ENCODE measurements at regions not wholly inside any gene's neighbourhood (a gene's known extent, or its start where the extent isn't known, plus 50 kb on each side); places are given as distances from the start of the nearest gene placed in this dataset.

DNA sequence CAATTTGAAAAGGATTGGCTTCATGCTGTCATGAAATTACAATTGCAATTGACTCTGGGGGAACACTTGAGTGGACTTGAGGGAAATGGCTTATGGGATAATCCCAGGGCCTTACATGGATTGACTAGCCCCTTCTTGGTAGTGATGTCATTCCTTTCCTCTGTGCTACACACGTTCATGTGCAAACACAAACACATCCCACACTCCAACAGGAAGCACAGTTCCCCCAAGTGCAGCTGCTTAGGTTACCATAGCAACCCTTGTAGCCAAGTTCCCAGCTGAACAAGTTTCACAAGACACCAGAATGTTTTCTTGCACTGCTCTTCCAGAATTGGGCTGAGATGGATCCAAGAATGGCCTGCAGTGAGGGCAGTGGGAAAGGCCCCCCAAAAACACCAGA is 217.0 kb downstream of the ZNF621 start:
- Histone ChIP-seq H3K4me2 (ENCODE audit: insufficient read depth, insufficient read length, low read length) (no peak overlapping the region), H3T11ph (ENCODE audit: low read length) (no peak overlapping the region), H3K4me1 (ENCODE audit: insufficient read depth, low read length) (no peaks in the 10 kb centered on the region), H3K27me3 (ENCODE audit: insufficient read depth, low read length) (no peaks in the 10 kb centered on the region), H4K8ac (replicated peaks; ENCODE audit: insufficient read length, low read depth, low read length) (no peak overlapping the region), H3K23ac (ENCODE audit: insufficient read length, low read depth, low read length) (no peak overlapping the region), H2AFZ (ENCODE audit: low read length) (no peak overlapping the region), H3K9me3 (ENCODE audit: control insufficient read depth, low read depth, low read length) (no peaks in the 10 kb centered on the region), H2BK120ac (ENCODE audit: low read depth, low read length, poor library complexity, severe bottlenecking) (no peak overlapping the region), H4K91ac (ENCODE audit: insufficient read length, low read depth, low read length) (no peak overlapping the region), H3K14ac (ENCODE audit: insufficient read depth, low read length) (no peak overlapping the region), H2BK12ac (ENCODE audit: insufficient read length, low read depth, low read length) (no peak overlapping the region), H2BK5ac (ENCODE audit: insufficient read length, low read length) (no peak overlapping the region), H4K5ac (ENCODE audit: insufficient read length, low read depth, low read length) (no peak overlapping the region), H3K27ac (ENCODE audit: insufficient read length, low read depth, low read length) (no peak overlapping the region), H2AK5ac (ENCODE audit: insufficient read length, low read length) (no peak overlapping the region), H2BK15ac (ENCODE audit: low read depth, low read length) (no peak overlapping the region), H3K79me2 (ENCODE audit: insufficient read depth, low read length) (no peaks in the 10 kb centered on the region), H3K9ac (ENCODE audit: extremely low read depth, insufficient read length, low read length) (no peak overlapping the region), H3K56ac (ENCODE audit: insufficient read length, low read depth, low read length) (no peak overlapping the region), H4K20me1 (ENCODE audit: control insufficient read depth, insufficient read depth, insufficient read length) (no peaks in the 10 kb centered on the region), H3K79me1 (ENCODE audit: insufficient read depth, low read depth, low read length, poor library complexity, severe bottlenecking) (no peaks in the 10 kb centered on the region), H3K18ac (ENCODE audit: insufficient read length, low read depth, low read length) (no peak overlapping the region), H3K4ac (ENCODE audit: low read depth, low read length) (no peak overlapping the region), H2BK20ac (ENCODE audit: low read depth, low read length, poor library complexity, severe bottlenecking) (no peak overlapping the region), H3K23me2 (ENCODE audit: insufficient read length, low read depth, low read length, poor library complexity, severe bottlenecking) (no peaks in the 10 kb centered on the region)
- TF ChIP-seq, protein P1, sequence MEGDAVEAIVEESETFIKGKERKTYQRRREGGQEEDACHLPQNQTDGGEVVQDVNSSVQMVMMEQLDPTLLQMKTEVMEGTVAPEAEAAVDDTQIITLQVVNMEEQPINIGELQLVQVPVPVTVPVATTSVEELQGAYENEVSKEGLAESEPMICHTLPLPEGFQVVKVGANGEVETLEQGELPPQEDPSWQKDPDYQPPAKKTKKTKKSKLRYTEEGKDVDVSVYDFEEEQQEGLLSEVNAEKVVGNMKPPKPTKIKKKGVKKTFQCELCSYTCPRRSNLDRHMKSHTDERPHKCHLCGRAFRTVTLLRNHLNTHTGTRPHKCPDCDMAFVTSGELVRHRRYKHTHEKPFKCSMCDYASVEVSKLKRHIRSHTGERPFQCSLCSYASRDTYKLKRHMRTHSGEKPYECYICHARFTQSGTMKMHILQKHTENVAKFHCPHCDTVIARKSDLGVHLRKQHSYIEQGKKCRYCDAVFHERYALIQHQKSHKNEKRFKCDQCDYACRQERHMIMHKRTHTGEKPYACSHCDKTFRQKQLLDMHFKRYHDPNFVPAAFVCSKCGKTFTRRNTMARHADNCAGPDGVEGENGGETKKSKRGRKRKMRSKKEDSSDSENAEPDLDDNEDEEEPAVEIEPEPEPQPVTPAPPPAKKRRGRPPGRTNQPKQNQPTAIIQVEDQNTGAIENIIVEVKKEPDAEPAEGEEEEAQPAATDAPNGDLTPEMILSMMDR (conservative IDR thresholded peaks at IDR 0.05) = no peak
- no peaks in the 10 kb centered on the region for H3K36me3 Mint-ChIP-seq (ENCODE audit: insufficient read depth in 1 of 3, low read depth in 3 of 3)
- H3K27ac Mint-ChIP-seq = no peak overlapping the region; a peak in 2 of 7 replicates
- no CpG with 5 or more reads among the region's 1 CpG for WGBS (ENCODE audit: extremely low coverage, insufficient read length, low lambda C conversion rate)
- DNase-seq = no peak
- H3K27me3 Mint-ChIP-seq (ENCODE audit: low read depth) = no peaks in the 10 kb centered on the region; the same call in 1 of the 2 replicates
- no peaks in the 10 kb centered on the region for H3K9me3 Mint-ChIP-seq
- peaks cover 19 to 22% of the 10 kb centered on the region in 2 experiments for H3K4me1 Mint-ChIP-seq
- H3K4me3 Mint-ChIP-seq = no peak overlapping the region

All from H9 (cell line).